Stimulated activated CD4-positive, alpha-beta T cell treated with anti-CD3 and anti-CD28 coated beads, Interleukin-2, amount 100 ng/mL, for 24 hours (primary cell): ENCODE measurements at regions not wholly inside any gene's neighbourhood (a gene's known extent, or its start where the extent isn't known, plus 50 kb on each side); places are given as distances from the start of the nearest gene placed in this dataset.
"Not testable (repeated sequence)": the region's sequence is repeated elsewhere in the genome, so short reads cannot be mapped to it uniquely, and the experiment has no call there.

Source experiments
- DNase-seq, 2 donors: peaks; one replicate each; pipeline ENCODE4 v3.0.0-alpha.2; 2020

DNA sequence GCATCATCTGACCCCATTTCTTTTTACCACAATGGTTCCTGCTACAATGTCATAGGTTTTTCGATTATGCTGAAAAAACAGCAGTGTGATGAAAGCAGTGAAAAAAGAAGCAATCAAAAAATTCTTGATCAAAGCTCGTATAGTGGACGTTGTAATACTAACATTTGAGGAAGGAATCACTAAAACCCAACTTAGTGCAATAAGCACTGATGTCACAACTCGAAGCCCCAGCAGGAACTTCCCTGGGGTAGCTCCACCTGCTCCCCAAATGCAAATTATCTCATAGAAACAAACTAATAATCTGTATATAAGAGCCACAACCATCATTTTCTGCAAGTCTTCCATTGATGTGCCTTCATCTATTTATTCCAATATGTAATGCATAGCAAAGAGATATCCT is 285.6 kb upstream of the SGK1 start:
- DNase-seq: no peak

DNA sequence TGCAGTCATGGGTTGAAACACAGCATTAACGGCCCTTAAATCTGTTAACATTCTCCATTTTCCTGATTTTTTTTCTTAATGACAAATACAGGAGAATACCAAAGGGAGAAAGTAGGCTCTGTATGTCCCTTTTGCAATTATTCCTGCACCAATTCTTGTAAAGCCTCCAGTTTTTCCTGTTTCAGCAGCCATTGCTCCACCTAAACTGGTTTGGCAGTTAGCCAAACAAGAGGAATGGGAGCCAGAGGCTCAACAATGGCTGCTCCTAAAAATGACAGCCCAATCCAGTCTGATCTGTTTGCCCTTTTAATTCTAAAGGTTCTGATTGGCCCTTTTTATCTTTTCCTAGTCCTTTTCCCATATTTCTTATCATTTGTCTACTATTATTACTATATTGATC is 284.2 kb upstream of the SGK1 start:
- no peak for DNase-seq

DNA sequence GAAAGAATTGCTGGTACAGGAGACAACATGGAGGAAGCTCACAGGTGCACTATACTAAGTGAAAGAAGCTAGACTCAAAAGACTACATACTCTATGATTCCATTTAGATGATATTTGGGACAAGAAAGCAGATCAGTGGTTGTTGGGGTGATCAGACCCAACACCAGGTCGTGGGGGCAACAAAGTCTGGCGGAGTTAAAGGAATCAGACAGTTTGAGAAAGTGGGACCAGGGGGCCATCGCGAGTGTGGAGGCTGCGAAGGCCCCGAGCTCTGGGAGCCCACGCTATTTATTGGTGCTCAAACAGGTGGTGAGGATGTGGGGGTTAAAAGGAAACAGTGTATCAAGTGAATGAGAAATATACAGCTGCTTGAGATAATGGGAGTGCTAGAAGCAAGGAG is 282.8 kb upstream of the SGK1 start:
- no peak for DNase-seq

DNA sequence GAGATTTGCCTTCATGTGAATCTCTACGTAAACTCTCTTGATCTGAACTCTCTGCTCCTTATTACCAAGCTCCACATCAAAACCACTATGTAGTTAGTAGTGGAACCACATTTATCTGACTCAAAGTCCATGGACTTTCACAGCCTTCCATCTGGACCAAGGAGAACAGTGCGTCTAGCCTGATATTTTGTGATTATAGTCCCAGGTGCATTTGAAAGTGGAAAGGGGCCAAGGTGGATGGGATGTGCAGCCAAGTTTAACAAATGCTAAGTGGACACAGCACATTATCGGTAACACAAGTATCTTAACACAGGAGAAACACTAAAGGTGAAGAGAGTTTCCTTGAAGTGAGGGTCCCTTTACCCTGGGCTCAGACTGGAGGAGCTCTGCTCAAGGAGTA is 281.2 kb upstream of the SGK1 start:
- DNase-seq: no peak

DNA sequence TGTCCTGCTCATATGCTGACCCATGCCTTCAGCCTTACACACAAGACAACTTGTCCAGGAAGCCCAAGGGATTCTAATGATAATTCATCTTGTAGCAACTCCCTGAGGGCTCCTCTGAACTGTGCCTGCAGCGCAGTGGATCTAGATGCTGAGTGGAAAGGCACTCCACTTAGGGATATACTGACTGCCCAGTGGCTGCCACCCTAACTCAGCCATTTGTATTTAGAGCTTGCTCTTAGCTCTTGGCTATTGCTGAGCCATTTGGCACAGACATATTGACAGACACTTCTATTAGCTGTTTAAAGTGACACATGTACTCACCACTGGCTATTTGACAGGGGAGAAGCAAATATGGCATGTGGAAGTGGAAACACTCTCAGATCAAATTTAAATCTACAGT is 278.3 kb upstream of the SGK1 start:
- DNase-seq: no peak

DNA sequence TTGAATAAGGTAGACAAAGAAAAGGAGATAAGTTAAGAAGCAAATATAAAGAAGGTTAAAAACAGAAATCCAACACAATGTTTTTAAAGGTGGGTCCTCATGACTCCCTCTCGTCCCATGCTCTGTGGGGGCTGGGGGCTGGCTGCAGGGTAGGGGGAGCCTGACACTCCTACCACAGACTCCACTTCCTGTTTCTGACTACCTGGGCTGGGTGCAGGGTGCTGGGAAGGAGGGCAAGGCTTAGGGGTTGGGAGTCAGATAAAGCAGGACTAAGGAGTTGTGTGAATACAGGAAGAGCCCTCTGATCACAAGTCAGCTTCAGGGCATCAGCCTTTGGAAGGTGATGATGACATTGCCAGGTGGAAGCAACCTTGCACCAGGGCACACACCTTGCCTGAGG is 277.0 kb upstream of the SGK1 start:
- no peak for DNase-seq

DNA sequence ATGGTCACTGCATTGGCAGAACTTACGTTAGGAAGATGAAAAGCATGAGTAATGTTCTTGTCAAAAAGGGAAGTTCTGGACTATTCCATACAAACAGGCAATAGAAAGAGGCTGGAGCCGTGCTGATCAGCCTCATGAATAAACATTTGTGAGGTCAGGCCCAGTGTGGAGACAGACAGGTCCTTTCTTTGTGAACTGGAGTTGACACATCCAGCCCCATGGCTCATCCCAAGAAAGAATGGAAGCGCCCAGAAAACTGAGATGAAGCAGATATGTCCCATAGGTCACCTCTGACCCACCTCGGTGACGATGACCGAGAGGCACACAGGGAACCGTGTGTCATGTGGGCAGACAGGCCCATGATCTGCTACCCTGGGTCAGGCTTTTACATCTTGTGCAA is 276.0 kb upstream of the SGK1 start:
- no peak for DNase-seq

DNA sequence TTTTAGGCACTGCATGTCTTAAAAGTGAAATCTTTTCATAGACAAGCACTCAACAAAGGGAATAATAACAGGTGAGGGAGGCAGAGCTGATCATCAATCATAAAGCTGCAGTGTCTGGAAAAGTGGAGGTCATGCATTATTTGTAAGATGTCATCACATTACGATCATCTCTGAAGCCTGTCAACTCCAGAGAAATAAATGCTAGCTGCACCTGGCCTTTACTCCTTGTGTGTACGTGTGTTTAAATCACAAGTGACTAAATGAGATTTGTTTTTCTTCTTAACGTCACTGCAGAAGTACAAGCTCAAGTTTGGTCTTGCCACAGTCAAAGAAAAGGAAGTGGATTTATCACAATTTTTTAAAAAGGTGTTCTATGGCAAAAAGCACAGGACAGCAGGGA is 275.5 kb upstream of the SGK1 start:
- DNase-seq: no peak

DNA sequence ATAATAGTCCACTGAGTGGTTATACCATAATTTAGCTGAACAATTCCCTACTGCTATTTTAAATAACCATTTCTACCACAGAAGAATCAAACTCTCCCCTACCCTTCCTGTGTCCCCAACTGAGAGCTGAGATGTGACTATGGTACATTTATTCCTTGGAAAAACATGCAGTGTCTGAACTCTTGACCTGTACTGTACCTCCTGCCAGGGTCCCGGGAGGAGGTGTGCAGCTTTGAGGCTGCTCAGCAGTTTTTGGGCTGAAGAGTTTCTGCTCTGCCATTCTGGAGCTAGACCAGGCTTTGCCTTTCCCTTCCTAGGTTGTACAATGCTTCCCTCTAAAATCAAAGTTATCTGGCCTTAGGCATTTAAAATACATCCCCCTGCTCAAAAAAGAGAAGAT is 275.1 kb upstream of the SGK1 start:
- DNase-seq: no peak

DNA sequence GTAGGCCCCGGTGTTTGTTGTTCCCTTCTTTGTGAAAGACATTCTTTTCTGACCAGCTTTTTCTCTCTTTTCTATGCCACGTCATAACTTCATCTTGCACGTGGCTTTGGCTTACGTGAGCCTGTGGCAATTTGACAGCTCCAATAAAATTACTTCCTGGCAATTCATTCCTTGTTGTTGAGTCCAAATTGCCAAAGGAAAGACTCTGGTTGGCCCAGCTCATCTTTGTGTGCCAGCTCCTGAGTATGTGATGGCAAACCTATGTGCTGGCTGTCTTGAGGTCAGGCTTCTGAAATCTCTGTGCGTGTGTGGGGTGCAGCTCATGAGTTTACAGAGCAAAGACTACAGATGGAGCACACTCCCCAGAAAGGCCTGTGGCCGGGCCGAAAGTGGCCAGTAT is 272.5 kb upstream of the SGK1 start:
- DNase-seq: no peak

DNA sequence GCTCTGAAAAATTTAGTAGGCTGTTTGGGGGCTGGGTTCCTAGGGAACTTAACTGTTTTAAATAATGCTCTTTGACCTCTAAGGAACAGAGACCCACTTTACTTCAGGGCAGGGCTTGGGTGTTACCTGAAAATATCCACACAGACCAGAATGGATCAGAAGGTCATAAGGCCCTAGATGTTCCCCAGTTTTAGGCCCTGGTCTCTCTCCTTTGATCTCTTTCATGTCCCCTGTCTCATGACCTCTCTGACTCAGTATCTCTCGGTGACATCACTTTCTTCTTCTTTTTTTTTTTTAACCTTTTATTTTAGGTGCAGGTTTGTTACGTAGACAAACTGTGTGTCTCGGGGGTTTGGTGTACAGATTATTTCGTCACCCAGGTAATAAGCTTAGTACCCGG is 272.1 kb upstream of the SGK1 start:
- no peak for DNase-seq

DNA sequence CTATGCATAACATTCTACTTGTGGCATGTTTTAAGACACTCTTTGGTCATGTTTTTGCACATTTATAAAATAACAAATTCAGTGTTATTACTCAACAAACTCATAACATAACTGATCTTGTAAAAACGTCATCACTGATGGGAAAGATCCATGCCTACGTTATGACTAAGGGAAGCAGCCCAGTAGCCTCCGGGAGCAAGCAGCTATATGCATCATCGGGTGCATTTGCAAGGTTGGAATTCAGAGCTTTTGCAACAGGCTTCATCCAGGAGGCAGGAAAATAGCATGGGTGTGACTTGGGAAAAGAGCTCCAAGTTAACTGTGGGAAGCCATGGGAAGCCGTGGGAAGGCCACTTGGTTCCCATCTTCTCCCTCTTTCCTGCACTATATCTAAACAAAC is 271.6 kb upstream of the SGK1 start:
- no peak for DNase-seq

DNA sequence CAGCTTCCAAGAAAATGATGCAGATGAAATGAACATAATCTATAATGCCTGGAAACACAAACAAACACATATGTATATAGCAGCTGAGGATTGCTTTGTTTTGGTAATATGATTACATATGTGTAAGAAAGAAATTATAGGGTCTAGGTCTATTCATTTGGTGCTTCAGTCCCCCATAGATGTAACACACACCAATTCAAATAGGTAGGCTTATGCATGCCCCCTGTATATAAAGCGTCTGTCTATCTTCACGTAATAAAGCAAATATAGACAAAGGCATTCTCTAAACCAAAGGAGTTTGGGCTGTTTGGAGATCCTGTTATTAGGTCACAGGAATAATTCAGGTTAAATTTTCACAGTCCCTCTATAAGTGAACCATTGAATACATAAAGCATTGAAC is 270.4 kb upstream of the SGK1 start:
- no peak for DNase-seq

DNA sequence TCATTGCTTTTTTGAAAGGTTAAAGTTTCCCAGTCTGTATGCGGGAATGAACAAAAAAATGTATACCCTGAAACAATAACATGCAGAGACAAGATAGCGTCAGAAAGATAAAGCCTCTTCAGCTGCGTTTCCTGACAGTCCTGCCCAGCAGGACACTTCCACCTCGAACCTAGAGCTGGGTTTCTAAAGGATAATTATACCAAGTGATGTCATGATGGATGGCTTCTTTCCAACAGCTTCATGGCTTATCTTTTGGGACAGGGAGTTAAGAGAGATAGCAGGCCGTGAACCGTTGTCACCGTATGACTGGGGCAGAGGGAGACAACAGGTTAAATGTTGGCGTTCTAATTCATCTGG is 267.6 kb upstream of the SGK1 start:
- DNase-seq: no peak

DNA sequence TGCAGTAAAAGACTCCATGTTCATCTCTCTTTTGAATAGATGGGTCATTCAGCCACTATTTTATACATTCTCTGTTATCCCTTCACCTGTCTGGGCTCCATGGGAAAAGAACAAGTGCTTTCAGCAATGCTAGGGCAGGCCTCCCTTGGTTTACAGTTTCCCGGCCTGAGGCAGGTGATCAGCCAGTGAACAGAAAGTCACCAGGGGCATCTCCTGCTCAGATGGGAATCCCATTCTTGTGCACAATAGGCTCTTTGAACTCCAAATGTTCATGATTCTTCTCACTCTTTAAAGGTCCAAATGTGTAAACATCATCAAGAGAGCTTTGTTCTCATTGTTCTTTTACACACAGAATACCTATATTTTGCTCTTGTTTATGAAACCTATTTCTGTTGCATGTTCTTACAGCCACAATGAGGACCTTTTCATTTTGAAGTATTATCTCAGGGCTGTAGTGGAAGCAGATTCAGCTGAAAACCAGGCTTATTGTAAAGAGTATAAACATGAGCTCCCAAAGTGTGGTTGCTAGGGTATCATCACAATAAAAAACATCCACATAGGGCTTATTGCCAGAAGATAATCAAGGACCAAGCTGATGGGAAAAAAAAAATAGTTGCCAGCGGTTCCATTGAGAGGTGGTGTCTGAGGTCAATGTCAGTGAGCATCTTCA is 267.1 kb upstream of the SGK1 start:
- DNase-seq: no peak

DNA sequence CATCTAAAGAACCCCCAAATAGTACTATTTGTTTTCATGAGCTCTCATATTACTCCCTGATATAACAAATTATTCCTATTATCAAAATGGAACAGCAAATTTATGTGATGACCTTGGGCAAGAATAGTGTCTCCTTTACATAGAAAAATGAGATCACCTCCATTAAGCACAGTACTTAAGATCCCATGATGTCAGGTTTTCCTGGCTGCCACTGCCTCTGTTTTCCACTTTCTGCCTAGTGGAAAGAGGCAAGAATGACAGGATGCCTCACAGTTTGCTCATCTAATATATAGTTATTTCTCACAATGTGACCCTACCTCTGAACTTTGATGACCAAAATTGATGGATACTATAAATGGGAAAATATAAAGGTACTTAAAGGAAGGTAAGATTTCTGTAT is 260.1 kb upstream of the SGK1 start:
- DNase-seq: no peak

DNA sequence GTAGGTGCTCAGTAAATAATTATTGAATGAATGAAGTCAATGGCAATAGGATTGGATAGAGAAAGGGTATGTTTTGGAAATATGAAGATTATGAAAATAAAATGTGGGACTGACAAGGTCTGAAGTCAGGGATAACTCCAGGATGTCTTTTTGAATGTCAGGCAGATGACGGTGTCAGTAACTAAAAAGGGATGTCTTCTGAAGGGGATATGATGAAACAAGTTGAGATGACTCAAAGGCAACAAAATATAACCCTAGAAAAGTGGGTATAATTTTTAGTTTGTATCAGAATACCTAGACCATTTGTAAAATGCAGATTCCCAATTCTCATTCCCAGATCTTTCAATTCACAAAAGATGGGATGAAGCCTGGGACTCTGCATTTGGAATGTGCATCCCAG is 257.3 kb upstream of the SGK1 start:
- no peak for DNase-seq

DNA sequence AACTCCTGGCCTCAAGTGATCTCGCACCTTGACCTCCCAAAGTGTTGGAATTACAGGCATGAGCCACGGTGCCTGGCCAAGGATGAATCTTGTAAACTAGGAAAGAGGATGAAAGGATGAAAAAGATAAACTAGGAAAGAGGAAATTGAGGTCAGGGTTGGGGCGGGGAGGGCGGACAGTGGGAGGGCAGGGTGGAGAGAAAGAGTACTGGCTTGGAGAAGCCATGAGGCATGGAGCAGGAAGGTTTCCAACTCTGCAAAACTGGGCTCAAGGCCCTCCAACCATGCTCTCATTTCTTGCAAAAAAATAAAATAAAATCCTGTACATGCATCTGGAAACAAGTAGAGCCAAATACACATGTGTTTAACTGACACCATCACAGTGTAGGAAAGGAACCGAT is 256.6 kb upstream of the SGK1 start:
- DNase-seq: no peak

DNA sequence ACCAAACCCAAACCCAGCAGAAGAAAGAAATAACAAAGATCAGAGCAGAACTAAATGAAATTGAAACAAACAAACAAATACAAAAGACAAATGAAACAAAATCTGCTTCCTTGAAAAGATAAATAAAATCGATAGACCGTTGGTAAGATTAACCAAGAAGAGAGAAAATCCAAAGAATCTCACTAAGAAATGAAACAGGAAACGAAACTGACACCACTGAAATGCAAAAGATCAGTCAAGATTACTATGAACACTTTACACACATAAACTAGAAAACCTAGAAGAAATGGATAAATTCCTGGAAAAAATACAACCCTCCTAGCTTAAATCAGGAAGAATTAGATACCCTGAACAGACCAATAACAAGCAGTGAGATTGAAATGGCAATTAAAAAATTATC is 252.1 kb upstream of the SGK1 start:
- not testable (repeated sequence) for DNase-seq

DNA sequence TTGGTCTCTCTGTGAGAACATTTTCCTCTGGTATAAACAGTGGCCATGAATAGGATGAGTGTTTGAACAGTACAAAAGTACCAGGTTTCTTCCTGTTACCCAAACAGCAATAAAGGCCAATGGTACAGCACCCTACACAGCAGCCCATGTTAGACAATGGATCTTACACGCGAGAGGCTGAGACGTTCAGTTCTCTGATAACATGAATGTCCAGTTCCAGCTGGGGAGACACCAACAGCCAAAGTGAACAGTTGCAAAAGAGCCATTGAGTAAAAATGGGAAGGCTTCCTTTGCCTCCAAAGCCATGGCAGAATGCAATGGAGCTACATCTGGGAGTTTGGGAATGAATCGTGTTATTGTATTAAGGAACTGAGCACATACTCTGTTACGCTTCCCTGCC is 246.8 kb upstream of the SGK1 start:
- DNase-seq: no peak

DNA sequence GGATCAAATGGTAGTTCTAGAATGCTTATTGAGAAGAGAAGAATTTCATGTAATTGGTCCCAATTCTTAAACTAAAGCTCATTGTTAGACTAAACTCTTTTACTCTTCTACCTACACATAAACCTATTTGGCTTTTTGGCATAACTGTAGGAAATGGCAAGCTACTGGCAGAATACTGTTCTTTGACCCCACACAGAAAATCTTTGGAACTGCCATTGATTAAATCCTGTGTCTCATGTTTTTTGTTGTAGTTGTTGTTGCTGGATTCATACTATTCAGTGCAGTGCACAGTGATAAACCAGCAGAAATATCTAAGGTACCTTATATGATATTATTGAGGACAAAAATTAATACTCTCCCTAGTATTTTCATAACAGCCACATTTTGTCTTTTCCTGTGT is 242.1 kb upstream of the SGK1 start:
- DNase-seq: no peak

DNA sequence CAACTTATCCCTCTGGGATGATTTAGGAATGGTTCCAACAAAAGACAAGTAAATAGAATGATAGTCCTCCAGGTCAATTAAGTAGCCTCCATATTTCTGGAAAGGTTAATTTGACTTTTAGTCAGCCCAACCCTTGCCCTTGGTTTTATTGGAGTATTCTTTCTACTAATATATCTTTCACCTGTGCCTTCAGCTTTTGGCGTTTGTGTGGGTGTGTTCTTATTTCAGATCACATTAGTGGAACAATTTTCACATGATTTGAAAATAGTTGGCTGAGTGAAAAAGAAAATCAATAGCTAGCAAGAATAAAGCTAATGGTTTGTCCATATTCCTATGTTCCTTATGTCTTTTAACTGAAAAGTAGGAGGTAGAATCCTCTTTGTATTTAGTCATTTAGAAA is 239.6 kb upstream of the SGK1 start:
- DNase-seq: no peak

DNA sequence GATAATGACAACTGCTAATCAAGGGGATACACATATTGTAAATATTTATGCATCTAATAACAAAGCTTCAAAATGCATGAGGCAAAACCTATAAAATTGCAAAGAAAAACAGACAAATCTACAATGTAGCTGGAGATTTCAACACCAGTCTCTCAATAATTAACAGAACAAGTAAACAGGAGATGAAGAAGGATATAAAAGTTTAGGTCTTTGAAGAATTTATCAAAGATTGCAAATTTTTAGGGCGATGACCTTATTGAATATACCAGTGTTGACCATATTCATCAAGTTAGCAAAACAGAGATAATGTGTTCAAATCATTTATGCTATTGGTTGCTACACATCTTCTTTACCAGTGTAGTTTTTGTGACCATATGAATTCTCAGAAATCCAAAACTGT is 237.8 kb upstream of the SGK1 start:
- DNase-seq: no peak

DNA sequence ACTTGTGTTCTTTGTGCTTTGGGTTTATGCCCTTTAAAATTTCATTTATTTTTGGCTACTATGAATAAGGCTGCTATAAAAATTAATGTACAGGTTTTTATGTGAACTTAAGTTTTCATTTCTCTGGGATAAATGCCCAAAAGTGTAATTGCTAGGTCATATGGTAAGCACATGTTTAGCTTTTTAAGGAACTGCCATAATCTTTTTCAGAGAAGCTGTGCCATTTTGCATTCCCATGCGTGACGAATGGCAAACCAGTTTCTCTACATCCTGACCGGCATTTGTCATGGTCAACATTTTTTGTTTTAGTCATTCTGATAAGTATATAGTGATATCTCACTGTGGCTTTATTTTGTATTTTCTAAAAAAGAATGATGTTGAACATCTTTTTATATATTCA is 236.0 kb upstream of the SGK1 start:
- DNase-seq: no peak

DNA sequence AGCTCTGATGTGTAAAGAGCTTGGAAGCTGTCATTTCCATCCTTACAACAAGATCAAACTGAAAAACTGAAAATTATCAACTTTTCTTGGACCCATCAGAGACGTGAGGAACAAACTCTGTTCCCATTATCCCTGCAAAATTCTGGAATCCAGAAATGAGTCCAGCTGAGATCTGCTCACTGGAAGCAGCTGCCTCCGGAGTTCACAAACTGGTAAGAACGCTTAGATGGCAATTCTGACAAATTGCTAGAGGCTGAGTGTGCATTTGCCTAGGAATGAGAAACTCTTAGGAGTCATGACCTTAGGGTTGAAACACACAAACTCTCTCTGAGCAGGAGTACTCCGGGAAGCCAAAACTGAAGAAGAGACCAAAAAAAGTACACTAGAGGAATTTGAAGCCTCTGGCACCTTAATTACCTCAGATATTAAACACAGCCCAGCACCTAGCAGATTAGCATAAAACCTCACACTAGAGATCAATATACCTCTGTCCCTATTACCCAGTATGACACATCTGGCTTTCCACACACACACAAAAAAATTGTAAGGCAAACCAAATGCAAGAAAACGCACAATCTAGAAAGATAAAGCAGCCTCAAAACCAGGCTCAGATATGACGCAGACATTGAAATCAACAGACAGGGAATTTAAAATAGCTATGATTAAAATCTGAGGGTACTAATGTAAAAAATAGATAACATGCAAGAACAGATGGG is 233.5 kb upstream of the SGK1 start:
- no peak for DNase-seq
